HT-29 (cell line): ENCODE measurements at regions not wholly inside any gene's neighbourhood (a gene's known extent, or its start where the extent isn't known, plus 50 kb on each side); places are given as distances from the start of the nearest gene placed in this dataset.

Experiments
- DNase-seq: peaks from one replicate; pipeline ENCODE4 v3.0.0-alpha.2; 2015; ENCODE audit warnings: low spot score

DNA sequence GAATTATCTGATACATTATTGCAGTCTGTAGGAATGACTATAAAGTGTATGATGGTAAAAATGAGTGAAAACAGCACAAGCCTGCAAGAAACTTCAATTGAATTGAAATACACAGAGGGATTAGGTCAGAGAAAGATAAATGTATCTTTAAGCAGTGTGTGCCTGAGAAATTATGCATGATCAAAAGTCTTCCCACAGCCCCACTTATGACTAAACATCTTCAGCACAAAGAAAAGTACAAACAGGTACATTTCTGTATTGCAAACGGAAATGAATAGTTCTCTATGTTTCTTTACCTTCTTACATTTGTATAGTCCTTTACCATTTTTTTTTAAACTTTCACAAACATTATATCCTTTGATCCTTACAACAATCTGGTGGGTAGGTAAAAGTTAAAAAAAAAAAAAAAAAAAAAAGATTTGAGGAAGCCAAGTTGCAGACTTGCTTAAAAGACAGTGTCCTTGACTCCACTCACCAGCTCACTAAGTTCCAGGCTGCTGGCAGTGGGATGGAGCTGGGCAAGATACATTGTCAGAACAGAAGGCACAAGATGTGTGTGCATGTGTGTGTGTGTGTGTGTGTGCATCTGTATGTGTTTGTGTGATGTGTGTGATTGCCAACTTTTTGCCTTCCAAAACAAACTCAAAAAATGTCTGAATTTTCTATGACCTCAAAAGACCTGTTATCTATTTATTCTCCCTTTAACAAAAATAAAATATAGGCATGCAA, 423.7 kb upstream of the ACVR2A start:
- no peak for DNase-seq

DNA sequence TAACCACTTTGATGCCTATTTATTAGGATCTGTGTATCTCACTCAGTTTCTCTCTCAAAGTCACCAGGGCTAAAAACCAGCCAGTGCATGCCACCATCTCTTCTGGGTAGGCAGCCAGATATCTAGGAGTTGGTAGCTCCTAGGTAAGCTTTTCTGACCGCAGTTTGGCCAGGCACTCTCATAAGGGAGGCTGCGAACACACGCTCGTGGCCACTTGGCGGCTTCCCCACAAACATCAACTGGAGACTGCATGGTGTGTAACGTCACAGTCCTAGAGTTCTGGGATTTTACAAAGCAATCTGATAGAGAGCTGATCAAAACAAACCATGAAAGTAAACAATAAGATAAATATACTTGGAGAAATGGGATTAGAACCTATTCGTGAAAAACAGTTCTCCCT, 424.3 kb upstream of the ACVR2A start:
- DNase-seq = no peak

DNA sequence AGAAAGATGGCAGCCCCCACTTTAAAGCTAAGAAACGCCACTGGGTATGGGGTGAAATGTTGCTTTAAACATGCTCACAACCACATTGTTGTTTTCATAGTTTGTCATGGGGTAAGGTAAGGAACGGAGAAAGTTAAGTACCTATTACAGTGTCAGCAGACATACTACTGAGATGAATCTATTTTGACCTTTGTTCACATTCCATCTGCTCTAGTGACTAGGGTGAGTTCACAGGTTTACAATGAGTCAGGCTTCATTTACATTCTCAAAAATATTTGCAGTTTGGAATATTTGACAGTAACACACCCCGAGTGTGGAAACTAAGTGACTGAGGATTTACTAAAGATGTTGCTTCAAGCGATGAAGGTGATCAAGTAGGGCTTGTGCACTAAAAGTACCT, 428.7 kb upstream of the ACVR2A start:
- peak; percentile 57 for DNase-seq

DNA sequence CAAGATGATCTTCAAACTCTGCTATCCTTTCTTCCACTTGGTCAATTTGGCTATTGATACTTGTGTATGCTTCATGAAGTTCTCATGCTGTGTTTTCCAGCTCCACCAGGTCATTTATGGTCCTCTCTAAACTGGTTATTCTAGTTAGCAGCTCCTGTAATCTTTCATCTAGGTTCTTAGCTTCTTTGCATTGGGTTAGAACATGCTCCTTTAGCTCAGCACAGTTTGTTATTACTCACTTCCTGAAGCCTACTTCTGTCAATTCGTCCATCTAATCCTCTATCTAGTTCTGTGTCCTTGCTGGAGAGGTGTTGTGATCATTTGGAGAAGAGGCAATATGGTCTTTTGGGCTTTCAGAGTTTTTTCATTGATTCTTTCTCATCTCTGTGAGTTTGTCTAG, 430.2 kb upstream of the ACVR2A start:
- DNase-seq = peak; percentile 62

DNA sequence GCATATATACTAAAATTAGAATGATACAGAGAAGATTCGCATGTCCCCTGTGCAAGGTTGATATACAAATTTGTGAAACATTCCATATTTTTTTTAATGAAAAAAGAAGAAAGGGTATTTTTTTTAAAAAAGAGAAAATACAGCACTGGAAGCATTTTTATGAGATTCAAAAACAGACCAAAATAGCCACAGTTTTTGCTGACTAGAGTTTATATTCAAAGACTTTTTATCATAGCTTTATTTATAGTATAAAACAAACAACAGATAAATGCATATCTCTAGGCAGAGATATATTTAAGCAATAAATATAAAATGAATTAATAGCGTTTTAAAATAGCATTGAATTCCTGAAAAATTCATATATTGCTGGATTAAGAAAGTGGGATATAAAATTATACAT, 436.5 kb upstream of the ACVR2A start:
- no peak for DNase-seq

DNA sequence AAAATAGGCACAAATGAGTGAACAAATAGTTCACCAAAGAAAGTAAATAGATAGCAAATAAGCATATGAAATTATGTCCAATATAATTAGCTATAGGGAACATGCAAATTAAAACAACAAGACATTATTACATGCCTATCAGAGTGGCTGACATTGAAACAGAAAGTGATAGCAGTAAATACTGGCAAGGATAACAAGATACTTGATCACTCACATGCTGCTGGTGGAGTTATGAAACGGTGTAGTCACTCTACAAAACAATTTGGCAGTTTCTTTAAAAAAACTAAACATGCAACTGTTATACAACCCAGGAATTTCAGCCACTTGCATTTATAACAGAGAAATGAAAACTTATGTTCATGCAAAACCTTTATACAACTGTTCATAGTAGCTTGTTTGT, 439.2 kb upstream of the ACVR2A start:
- no peak for DNase-seq

DNA sequence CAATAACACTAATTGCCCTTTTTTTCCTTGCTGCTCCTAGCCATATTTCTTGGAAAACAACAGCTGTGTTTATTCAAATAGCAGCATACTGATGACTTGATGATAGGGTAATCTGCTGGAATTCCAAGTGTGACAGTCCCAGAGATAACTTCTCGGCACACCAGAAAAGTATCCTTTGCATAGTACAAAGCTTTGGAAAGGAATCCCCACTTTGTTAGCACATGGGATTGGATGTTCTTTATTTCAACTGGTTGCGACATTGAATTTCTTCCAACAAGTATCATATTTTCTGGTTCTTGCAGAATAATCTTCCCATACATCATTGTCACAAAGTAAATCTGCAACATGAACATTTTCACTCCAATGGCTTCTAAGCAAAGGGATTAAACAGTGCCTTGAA, 445.8 kb upstream of the ACVR2A start:
- no peak for DNase-seq

DNA sequence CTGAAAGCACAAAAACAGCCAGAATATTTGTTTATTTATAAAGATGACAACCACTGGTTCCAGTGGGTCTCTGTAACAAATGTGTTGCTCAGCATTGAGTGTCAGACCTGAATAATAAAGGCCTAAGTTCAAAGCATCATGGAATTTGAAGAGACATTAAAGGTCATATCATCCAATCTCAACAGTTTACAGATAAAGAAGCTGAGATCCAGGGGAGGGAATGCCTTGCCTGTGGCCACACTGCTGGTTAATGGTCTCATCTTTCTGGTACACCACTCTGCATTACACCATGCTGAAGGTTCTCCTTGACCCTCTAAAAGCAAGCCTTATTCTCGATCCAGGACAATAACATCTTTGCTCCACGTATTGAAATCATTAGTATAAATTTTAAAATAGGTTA, 446.5 kb upstream of the ACVR2A start:
- DNase-seq = no peak

DNA sequence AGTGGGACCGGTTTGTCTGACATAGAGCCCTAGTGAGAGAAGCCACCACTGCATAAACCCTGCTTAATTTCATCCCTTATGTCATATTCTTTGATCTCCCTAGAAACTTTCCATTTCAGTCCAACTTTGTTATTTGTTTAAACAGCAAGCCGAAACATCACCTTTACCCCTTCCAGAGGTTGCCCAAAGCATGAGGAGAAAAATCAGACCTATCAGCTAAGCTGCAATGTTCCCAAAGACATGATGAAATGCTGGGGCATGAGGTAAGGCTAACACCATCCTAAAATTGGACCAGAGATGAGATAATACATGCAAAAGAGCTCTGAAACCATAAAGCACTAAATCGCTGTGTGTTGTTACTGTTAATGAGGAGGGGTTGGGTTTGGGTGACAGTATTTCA, 447.9 kb upstream of the ACVR2A start:
- DNase-seq = no peak

DNA sequence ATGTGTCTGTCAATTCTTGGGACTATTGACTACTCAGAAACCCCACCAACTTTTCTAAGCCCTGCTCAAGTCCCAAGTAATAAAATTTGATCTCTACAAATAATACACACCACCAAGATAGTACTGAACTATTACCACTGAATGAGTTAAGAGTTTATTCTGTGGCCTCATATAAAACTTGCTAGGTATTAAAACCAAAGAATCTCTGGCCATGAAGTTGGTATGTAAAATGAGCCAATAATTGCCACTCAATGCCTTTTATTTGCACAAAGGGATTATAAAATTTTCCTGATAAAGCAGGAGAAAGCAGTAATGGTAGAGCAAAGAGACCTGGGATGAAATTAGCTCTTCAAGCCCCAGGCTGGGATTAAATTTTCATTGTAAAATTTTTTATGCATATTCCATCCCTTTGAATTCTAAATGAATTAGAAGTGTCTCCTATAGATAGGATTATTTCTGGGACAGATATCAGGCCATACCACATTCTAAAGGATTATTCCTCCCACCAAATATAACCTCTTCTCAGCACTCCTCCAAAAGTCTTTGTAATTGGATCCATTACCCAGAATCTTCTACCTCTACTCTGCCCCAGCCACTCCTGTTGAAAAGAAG, 450.5 kb upstream of the ACVR2A start:
- DNase-seq = no peak

DNA sequence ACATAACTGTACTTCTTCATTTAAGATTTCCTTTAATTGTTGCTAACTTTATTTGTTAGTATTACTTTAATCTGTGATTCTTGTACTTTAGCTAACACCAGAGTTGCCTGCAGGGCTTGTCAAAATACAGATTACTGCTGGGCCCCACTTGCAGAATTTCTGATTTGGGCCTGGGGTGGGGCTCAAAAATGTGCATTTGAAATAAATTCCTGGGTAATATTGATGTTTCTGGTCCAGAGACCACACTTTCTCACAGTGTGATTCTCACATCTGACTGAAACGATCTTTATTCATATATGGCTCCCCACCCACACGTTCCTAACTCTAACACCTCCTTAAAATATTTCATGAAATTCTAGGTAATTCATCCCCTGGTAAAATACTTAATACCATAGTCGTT, 452.6 kb upstream of the ACVR2A start:
- DNase-seq = no peak

DNA sequence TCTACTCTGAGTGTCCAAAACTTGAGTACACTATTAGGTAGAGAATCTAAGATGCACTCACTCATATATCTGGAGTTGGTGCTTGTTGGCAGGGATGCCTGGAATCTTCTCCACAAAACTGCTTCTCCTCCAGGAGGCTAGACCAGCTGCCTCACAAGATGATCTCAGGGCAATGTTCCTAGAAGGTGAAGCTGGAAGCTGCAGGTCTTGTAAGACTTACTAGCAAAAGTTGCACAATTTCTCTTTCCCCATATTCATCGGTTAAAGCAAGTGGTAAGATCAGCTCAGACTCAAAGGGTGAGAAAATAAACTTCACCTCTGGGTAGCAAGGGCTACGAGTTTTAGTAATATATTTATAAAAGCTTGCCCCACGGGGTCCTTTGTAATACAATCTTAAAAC, 454.4 kb upstream of the ACVR2A start:
- DNase-seq = no peak

DNA sequence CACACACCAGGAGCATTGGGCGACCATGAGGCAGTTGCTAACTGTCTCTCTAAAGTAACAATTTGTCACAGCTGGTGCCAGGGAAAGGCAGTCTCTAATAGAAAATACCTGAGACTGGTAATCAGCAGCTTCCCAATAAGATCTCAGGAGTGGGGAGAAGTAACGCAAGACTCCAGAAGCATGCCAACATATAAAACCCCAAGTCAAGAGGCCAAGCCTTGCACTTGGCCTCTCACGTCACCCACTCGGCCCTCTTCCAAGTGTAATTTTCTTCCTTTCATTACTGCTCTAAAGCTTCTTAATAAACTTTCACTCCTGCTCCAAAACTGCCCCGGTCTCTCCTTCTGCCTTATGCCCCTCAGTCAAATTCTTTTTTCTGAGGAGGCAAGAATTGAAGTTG, 455.6 kb upstream of the ACVR2A start:
- DNase-seq = no peak

DNA sequence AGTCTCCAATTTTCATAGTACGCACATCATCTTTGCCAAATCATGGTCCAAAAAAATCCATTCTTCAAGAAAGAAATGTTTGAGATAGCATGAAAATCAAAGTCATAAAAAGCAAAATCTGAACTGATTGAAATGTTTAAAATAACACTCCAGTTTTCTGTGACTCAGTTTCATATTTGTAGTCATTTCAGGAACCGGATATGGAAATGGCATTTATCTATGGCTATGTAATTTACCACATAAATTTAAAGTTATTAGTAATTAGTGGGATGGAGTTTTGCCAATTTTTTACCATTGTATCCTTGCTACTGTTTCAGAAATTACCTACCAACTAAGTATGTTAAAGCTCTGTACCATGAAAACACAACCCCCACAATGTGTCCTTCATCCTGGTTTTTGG, 456.6 kb upstream of the ACVR2A start:
- DNase-seq = no peak

DNA sequence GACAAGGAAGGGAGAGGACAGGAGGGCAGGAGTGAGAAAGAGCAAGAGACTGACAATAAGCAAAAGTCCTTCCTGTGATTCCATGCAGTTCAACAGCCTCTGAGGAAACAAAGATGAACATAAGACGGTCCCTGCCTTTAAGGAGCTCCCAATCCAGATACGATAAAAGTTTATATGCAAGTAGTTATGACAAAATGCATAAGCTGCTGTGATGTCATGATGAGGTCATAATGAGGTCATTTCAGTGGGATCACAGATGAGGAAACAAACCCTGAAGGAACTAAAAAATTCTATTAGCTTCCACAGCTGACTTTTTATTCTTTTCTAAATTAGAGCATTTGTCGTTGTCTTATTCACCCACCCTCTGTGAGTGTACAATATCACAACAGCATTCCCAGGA, 458.5 kb upstream of the ACVR2A start:
- no peak for DNase-seq

DNA sequence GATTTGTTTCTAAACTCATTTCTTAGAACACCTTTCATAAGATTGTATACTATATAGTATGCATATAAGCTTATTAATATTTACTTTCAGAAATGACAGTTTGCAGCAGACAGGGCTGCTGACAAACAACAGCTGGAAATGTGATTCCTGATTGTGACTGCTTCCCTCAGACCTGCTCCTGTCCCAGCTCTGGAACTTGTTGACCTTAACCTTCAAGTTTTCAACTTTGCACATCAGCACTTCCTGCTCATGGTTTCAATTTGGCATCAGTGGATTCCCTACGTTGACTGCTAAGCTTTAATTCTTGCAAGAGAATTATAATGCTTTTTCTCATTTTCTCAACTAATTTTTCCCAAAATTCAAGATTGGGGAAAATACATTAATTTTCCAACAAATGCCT, 459.2 kb upstream of the ACVR2A start:
- DNase-seq = no peak

DNA sequence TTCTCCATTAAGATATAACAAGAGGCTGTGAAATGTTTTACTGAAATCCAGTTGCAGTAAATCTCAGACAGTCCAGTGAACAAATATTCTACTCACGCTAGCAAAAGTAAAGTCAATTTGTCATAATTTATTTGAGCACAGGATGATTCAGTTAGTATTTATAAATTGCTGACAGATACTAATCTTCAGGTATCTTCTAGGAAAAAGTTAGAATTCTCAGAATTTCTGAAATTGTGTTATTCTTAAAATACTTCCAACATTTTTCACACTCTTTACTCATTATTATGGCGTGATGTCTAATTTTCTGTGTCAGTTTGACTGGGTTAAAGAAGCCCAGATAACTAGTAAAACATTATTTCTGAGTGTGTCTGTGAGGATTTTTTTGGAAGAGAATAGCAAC, 460.2 kb upstream of the ACVR2A start:
- no peak for DNase-seq

DNA sequence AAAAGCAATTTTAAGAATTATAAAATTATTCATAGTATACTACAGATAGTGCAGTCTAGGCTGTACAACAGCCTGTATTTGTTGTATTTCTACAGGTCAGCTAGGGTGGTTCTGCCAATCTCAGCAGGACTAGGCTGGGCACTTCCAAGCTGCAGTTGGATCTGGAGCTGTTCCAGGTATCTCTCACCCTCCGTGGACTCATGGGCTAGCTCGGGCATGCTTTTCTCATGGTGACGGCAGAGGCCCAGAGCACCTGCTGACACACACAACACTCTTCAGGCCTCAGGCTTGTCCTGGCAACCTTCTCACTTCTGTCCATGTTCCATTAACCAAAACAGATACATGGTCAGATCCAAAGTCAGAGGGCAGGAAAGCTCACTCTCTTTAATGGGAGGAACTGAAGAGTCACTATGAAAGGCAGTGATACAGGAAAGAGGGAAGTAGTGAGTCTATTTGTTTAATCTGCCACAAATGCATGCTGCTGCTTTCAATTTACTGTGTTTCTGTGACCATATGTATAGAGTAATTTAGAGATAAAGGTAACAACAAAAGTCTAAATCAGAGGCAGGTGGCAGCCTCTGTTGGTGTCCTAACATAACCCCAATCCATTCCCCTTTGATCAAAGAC, 462.4 kb upstream of the ACVR2A start:
- DNase-seq = peak; percentile 20

DNA sequence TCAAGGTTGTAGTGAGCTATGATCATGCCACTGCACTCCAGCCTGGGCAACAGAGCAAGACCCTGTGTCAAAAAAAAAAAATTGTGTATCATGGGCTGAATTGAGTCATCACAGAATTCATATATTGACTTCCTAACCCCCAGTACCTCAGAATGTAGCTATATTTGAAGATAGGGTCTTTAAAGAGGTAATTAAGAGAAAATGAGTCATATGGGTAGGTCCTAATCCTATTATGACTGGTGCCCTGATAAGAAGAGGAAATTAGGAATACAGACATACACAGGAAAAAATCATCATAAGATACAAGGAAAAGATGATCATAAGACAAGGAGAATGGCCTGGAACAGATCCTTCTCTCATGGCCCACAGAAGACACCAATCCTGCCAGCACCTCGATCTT, 466.4 kb upstream of the ACVR2A start:
- no peak for DNase-seq

DNA sequence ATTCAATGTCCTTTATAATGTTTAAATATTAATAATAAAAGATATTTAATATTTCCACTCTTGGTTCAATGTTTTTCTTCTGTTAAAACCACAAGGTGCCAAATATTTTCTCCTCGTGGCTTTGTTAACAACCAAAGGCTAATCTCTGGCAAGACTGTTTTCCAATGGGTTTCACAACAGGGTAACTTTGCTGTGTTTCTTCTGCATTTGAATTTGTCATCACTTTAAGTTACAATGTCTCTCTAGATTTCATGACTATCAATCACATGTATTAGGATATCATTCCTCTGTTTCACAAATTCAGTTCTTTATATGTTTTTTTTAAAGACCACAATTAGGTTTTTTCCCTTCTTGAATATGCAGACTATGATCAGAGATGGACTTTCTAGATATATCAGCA, 469.8 kb upstream of the ACVR2A start:
- no peak for DNase-seq

DNA sequence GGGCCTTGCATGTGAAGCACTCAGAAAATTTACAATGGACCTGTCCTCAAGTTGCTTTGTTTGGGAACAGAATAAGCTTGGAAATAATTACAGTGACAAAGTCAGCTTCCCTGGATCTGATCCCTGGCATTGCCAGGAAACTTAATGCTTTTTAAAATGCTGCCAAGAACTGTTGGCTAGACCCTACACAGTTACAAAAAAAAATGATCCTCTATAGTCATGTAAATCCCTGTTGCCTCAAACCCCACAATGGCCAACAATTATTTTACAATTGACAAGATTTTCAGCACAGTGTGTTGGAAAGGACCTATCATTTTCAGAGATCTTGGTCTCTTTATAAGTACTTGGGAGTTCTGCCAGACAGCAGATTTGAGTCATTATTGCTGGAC, 470.4 kb upstream of the ACVR2A start:
- no peak for DNase-seq

DNA sequence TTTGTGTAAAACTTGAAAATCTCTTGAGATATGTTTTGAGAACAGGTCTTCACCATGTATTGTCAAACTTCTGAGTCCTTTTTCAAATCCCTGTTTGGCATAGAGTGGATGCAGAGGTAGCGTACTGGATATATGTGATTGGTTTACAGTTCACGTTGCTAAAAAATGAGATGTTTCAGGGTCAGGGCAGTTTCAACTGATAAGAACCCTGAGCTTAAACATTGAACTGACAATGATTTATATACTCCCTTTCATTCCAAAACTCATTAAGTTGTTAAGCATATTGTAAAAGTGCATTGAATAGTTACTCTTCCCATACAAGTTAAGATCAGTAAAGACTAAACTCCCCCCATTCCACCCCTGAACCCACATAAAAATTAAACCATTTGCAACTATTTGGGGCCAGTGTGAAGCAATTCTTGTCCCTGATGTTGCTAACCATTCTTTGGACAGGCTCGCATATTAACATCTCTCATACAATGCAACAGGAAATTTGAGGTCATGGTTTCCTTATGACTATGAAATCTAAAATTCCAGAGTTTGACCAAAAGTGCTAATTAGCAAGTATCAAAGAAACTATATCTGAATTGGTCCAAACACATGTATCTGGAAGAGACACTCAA, 470.9 kb upstream of the ACVR2A start:
- no peak for DNase-seq

DNA sequence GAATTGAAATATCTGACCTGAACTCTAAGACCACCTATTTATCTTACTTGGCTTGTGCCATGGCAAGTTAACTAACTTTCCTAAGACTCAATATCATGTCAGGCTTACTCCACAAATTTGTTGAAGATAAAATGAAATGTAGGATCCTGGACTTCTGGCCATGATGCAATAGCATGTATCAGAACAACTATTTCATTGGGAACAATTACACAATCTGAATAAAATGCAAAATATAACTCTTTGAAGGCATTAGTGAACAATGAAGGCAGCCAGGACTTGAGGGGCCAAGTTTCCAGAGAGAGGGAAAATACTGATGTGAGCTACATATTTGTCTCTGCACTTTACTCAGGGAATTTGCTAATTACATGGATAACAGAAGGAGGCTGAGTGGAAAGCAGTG, 476.5 kb upstream of the ACVR2A start:
- DNase-seq = no peak
